ENCODE measurements at regions not wholly inside any gene's neighbourhood (a gene's known extent, or its start where the extent isn't known, plus 50 kb on each side); places are given as distances from the start of the nearest gene placed in this dataset.

DNA sequence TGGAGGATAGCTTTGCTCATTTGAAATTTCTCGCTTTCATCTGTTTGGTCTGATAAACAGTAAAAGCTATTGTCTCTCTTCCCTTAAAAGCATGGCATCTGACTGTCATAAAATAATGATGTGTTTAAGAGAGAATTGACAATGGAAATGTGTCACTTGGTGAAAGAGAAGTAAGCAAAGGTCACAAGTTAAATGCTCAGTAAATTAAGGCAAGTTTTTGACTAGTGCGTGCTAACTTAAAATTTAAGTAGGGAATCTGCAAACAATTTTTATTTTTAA is 161.6 kb upstream of the ANKRD50 start:
- H3K4me3 ChIP-seq (ENCODE audit: low read depth, low read length) = no peak overlapping the region
- no peak for DNase-seq (ENCODE audit: low read depth)
- TF ChIP-seq, protein P1, sequence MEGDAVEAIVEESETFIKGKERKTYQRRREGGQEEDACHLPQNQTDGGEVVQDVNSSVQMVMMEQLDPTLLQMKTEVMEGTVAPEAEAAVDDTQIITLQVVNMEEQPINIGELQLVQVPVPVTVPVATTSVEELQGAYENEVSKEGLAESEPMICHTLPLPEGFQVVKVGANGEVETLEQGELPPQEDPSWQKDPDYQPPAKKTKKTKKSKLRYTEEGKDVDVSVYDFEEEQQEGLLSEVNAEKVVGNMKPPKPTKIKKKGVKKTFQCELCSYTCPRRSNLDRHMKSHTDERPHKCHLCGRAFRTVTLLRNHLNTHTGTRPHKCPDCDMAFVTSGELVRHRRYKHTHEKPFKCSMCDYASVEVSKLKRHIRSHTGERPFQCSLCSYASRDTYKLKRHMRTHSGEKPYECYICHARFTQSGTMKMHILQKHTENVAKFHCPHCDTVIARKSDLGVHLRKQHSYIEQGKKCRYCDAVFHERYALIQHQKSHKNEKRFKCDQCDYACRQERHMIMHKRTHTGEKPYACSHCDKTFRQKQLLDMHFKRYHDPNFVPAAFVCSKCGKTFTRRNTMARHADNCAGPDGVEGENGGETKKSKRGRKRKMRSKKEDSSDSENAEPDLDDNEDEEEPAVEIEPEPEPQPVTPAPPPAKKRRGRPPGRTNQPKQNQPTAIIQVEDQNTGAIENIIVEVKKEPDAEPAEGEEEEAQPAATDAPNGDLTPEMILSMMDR (conservative IDR thresholded peaks at IDR 0.05; ENCODE audit: low read depth, low read length) = no peak

DNA sequence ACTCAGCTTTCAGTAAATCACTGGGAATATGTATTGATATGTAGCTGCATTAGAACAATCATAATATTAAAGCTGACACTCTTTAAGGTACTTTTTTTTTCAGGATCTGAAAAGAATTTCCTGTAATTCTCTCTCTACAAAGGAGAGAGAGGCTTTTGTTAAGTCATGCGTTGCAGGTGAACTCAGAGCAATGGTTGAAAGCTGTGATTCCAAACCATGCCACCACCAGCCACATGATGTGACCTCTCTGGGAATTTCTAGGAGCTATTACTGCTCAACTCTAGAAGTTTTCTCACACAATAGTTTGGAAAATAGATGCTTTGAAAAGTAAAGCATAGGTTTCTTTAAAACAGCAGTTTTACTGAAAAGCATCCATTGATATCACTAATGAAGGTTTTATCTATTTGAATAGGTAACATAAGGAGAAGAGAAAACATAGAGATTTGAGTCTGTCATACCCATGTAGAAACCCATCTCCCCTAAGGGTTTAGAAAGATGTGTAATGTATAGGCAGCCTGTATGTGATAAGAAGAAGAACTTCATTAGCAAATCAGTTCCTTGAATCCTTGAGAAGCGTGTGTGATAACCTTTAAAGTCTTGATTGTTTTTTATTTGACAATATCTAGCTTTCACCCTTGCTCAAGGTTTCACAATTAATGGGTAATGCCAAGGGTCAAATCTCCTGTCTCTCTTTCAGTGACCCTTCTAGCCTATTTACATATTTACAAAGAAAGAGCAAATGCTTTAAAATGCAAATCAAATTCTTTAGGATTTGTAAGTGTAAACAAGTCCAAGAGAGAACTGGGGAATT is 161.0 kb upstream of the ANKRD50 start:
- no peak overlapping the region for H3K4me3 ChIP-seq (ENCODE audit: low read depth, low read length)
- peak; percentile 29 for DNase-seq (ENCODE audit: low read depth)
- TF ChIP-seq, protein P1 (conservative IDR thresholded peaks at IDR 0.05; ENCODE audit: low read depth, low read length) = no peak

DNA sequence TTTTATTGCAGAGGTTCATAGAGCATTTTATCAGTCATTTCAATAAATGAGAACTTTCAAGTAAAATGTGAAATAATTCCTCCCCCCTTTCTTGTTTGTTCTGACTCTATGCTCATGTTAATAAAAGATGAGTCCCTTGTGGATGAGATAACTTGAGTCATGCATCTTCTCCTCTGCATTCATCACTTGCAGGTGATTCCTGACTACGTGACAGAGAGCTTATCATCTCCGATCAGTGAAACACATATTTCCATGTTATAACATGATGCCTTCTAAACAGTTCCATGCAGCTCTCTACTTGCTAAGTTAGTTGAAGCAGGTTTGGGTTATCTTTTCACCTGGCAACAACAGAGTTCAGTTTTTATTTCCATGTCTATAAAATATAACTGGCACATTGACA is 160.1 kb upstream of the ANKRD50 start:
- no peak overlapping the region for H3K4me3 ChIP-seq (ENCODE audit: low read depth, low read length)
- DNase-seq (ENCODE audit: low read depth) = no peak
- TF ChIP-seq, protein P1 (conservative IDR thresholded peaks at IDR 0.05; ENCODE audit: low read depth, low read length) = no peak

DNA sequence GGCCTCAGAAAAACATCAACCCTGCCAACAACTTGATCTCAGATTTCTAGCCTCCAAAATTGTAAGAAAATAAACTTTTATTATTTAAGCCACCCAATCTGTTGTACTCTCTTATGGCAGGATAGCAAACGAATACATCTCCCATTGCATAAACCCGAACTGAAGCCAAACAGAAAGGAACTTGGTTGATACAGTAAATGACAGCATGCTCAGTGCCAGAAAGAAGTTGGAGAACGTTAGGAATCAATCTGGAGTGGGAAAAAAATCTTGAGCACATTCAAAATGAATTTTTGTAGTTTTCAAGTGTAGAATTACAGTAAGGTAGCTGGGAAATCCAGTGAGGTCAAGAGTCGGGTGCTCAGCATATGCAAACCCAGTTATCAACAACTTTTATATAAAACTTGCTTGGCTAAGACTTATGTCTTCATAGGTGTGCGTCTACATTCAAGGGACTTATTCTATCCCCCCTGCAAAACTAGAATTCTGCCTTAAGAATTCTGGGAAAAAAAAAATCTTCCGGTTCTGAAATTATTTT is 157.5 kb upstream of the ANKRD50 start:
- no peak overlapping the region for H3K4me3 ChIP-seq (ENCODE audit: low read depth, low read length)
- no peak for DNase-seq (ENCODE audit: low read depth)
- TF ChIP-seq, protein P1 (conservative IDR thresholded peaks at IDR 0.05; ENCODE audit: low read depth, low read length) = no peak

DNA sequence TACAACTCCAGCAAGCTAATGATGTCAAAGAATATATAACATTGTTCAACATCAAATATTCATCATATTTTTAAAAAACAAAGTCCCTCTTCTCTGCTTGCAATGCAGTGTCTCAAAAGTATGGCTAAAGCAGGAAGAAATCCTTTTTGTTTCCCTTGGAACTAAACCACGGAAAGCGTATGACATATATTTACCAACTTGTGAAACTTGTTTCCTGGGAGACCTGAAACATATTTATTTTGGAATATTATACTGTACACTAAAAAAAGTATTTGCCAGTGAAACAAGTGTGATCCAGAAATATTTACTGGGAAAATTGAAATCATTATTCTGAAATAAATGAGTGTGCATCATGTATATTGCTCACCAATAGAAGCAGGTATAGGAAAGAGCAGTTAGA is 156.0 kb upstream of the ANKRD50 start:
- TF ChIP-seq, protein P1 (conservative IDR thresholded peaks at IDR 0.05; ENCODE audit: low read depth, low read length) = no peak
- H3K4me3 ChIP-seq (ENCODE audit: low read depth, low read length) = no peak overlapping the region
- DNase-seq (ENCODE audit: low read depth) = no peak

DNA sequence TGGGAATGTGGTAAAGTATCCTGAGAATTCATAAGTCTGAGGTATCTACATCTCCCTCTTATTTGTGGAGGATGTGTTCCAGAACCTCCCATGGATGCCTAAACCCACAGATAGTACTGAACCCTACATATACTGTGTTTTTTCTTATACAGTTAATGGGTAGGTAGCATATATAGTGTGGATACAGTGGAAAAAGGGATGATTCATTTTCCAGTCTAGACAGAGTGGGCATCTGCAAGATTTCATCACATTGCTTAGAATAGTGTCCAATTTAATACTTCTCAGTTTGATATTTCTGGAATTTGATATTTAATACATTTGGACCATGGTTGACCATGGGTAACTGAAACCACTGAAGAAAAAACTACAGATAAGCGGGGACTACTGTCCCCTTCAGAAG is 155.0 kb upstream of the ANKRD50 start:
- TF ChIP-seq, protein P1 (conservative IDR thresholded peaks at IDR 0.05; ENCODE audit: low read depth, low read length) = no peak
- no peak overlapping the region for H3K4me3 ChIP-seq (ENCODE audit: low read depth, low read length)
- DNase-seq (ENCODE audit: low read depth) = no peak

DNA sequence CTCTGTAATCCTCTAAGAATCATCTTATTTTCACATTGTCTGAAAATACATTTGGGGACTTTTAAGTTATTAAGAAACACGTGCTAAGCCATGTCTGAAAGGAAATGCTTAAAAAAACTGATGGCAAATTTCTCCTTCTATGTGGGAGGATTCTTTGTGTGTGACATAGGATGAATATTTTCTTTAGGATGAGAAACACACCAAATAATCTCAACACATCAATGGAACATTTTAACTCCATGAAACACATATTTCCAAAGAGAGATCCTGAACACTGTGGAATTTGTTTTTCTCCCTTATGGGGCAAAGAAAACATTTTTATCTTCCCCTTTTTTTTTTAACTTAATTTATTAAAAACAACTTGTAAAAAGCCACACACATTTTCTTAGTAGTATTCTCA is 153.8 kb upstream of the ANKRD50 start:
- no peak overlapping the region for H3K4me3 ChIP-seq (ENCODE audit: low read depth, low read length)
- TF ChIP-seq, protein P1 (conservative IDR thresholded peaks at IDR 0.05; ENCODE audit: low read depth, low read length) = no peak
- DNase-seq (ENCODE audit: low read depth) = no peak

Measured in epithelial cell of proximal tubule (primary cell).